Stomach (tissue), 8 donors: ENCODE measurements at regions not wholly inside any gene's neighbourhood (a gene's known extent, or its start where the extent isn't known, plus 50 kb on each side); places are given as distances from the start of the nearest gene placed in this dataset.
"Not testable (repeated sequence)": the region's sequence is repeated elsewhere in the genome, so short reads cannot be mapped to it uniquely, and the experiment has no call there.

Experiments
- DNase-seq, 2 donors: peaks; one replicate each; pipeline versions ENCODE4 v3.0.0 to v3.0.0-alpha.2; 2013 to 2019
- H3K27ac ChIP-seq, 5 donors: fragments of 200-600 bp in 4 of 5; sonication (generic) in 4 of 5; one replicate each; pipeline ENCODE4 v1.5.1; 2013 to 2019; ENCODE audit warnings: mild to moderate bottlenecking in 1 of 5, moderate library complexity in 1 of 5
- H3K27me3 ChIP-seq, 3 donors: fragments of 200-600 bp; sonication (generic); one replicate each; pipeline ENCODE4 v1.5.1; 2017 to 2019; ENCODE audit warnings: mixed run types in 1 of 3
- H3K36me3 ChIP-seq, 4 donors: fragments of 200-600 bp; sonication (generic); 1 replicate in 3 of 4; 2 replicates in 1 of 4; pipeline ENCODE4 v1.5.1; 2016 to 2019
- H3K4me1 ChIP-seq, 4 donors: fragments of 200-600 bp; sonication (generic); one replicate each; pipeline ENCODE4 v1.5.1; 2016 to 2019
- H3K4me3 ChIP-seq, 4 donors: fragments of 200-600 bp; sonication (generic) in 3 of 4; one replicate each; pipeline ENCODE4 v1.5.1; 2016 to 2019; ENCODE audit warnings: mild to moderate bottlenecking in 1 of 4
- H3K9me3 ChIP-seq, 4 donors: fragments of 200-600 bp; sonication (generic); one replicate each; pipeline ENCODE4 v1.5.1; 2016 to 2019
- CTCF ChIP-seq, 7 experiments: fragments of 450-650 bp in 4 of 7; fragments of 200-600 bp in 3 of 7; sonication (generic) in 3 of 7; IDR thresholded peaks; one replicate each; pipeline ENCODE4 v1.5.1; 2016 to 2019; ENCODE audit warnings: antibody characterized with exemption in 7 of 7, control low read depth in 2 of 7, mild to moderate bottlenecking in 1 of 7
- EP300 ChIP-seq: sonication (generic); formaldehyde crosslinking; IDR thresholded peaks from one replicate; pipeline ENCODE4 v1.6.1; 2017; ENCODE audit warnings: antibody characterized with exemption
- POLR2A ChIP-seq, 4 donors: fragments of 450-650 bp; IDR thresholded peaks; one replicate each; pipeline ENCODE4 v1.6.1; 2016; ENCODE audit warnings: antibody characterized with exemption in 4 of 4, control low read depth in 2 of 4, mild to moderate bottlenecking in 1 of 4, moderate library complexity in 1 of 4
- POLR2AphosphoS5 ChIP-seq, 3 donors: sonication (generic); formaldehyde crosslinking; IDR thresholded peaks; one replicate each; pipeline ENCODE4 v1.6.1; 2016; ENCODE audit warnings: antibody characterized with exemption in 3 of 3
- WGBS, 5 donors: extraction: QIAGEN DNeasy Blood & Tissue Kit in 3 of 5; methylation state at CpG; one replicate each; pipeline versions ENCODE4 v1.1.5 to v1.1.7; 2013 to 2018; 5-methylcytosine and 5-hydroxymethylcytosine counted together
- intact Hi-C: fragments of 100-400 bp; cut with DNase I; formaldehyde crosslinking; loops from one replicate; pipeline ENCODE4 v1.15.1; 2023; ENCODE audit warnings: low total_unique reads
- donor health status: healthy with polysubstance abuse.
- donor health status: Bipolar disorder and iron deficiency.
- donor health status: healthy.

GRCh38 chr3:73150369-73151130 is 89.1 kb downstream of the EBLN2 start:
- TF ChIP-seq CTCF (IDR thresholded peaks at IDR 0.05) (no peak), EP300 (no peak), POLR2AphosphoS5 (IDR thresholded peaks at IDR 0.05) (no peak), POLR2A (IDR thresholded peaks at IDR 0.05) (no peak)
- Histone ChIP-seq H3K27me3 (no peaks in the 10 kb centered on the region), H3K36me3 (no peaks in the 10 kb centered on the region), H3K4me1 (peaks cover 0 to 12% (median 10%) of the 10 kb centered on the region in 4 donors), H3K9me3 (no peaks in the 10 kb centered on the region), H3K27ac (no peak overlapping the region), H3K4me3 (no peak overlapping the region)
- intact Hi-C loops = no loop called here
- 90 to 98% (median 95%) methylated on average over 5 of the region's 5 CpGs for WGBS, 5 donors
- DNase-seq = no peak

GRCh38 chr3:73152571-73152970 is 91.1 kb downstream of the EBLN2 start:
- not testable (repeated sequence) for H3K27me3 ChIP-seq, DNase-seq

GRCh38 chr3:73153057-73153456 is 91.6 kb downstream of the EBLN2 start:
- H3K36me3 ChIP-seq, H3K9me3 ChIP-seq, DNase-seq, H3K4me3 ChIP-seq, H3K27me3 ChIP-seq, intact Hi-C loops, H3K27ac ChIP-seq: not testable (repeated sequence)
- H3K4me1 ChIP-seq = peaks cover 0 to 11% (median 8%) of the 10 kb centered on the region in 4 donors
- WGBS, 5 donors = 24 to 95% (median 94%) methylated on average over 2 of the region's 2 CpGs

More at GRCh38 chr3:73152571-73152970, 91.1 kb downstream of the EBLN2 start:
- H3K27ac ChIP-seq, H3K36me3 ChIP-seq, intact Hi-C loops, H3K4me3 ChIP-seq, H3K9me3 ChIP-seq: not testable (repeated sequence)
- WGBS, 5 donors = 93 to 97% (median 97%) methylated on average over 22 of the region's 22 CpGs
- H3K4me1 ChIP-seq = peaks cover 0 to 12% (median 10%) of the 10 kb centered on the region in 4 donors

GRCh38 chr3:73154261-73154660 is 92.8 kb downstream of the EBLN2 start:
- H3K4me3 ChIP-seq, H3K36me3 ChIP-seq, H3K27me3 ChIP-seq, H3K4me1 ChIP-seq, H3K27ac ChIP-seq, DNase-seq, intact Hi-C loops, H3K9me3 ChIP-seq: not testable (repeated sequence)
- 24 to 44% (median 33%) methylated on average over 3 of the region's 3 CpGs for WGBS, 5 donors

- H3K27ac ChIP-seq, H3K27me3 ChIP-seq, H3K9me3 ChIP-seq, H3K36me3 ChIP-seq, intact Hi-C loops, DNase-seq, H3K4me1 ChIP-seq, H3K4me3 ChIP-seq: not testable (repeated sequence)
- 79 to 89% (median 82%) methylated on average over 3 of the region's 3 CpGs for WGBS, 5 donors
Measured at GRCh38 chr3:73155441-73155840, 94.0 kb downstream of the EBLN2 start.

- Histone ChIP-seq H3K36me3 (no peaks in the 10 kb centered on the region), H3K4me1 (no peaks in the 10 kb centered on the region), H3K27ac (no peak overlapping the region), H3K27me3 (no peaks in the 10 kb centered on the region), H3K4me3 (no peak overlapping the region), H3K9me3 (no peaks in the 10 kb centered on the region)
- intact Hi-C loops = no loop called here
- TF ChIP-seq CTCF (IDR thresholded peaks at IDR 0.05) (no peak), POLR2AphosphoS5 (IDR thresholded peaks at IDR 0.05) (no peak), EP300 (no peak), POLR2A (IDR thresholded peaks at IDR 0.05) (no peak)
- WGBS, 5 donors = 85 to 92% (median 87%) methylated on average over 4 of the region's 4 CpGs
- DNase-seq = no peak
Measured at GRCh38 chr3:73164622-73165021, 103.2 kb downstream of the EBLN2 start.
